Gastroesophageal sphincter (tissue), 4 donors: ENCODE measurements at regions not wholly inside any gene's neighbourhood (a gene's known extent, or its start where the extent isn't known, plus 50 kb on each side); places are given as distances from the start of the nearest gene placed in this dataset.

Experiments used
- ATAC-seq: fragments of 150-250 bp; one replicate; pipeline ENCODE4 v1.9.1; 2016; ENCODE audit warnings: mild to moderate bottlenecking, moderate library complexity
- H3K27ac ChIP-seq, 4 donors: fragments of 200-600 bp; sonication (generic) in 3 of 4; 1 replicate in 3 of 4; 2 replicates in 1 of 4; pipeline ENCODE4 v1.5.1; 2016 to 2019
- H3K27me3 ChIP-seq: fragments of 200-600 bp; sonication (generic); one replicate; pipeline ENCODE4 v1.5.1; 2019
- H3K36me3 ChIP-seq, 2 donors: fragments of 200-600 bp; sonication (generic); one replicate each; pipeline ENCODE4 v1.5.1; 2019; ENCODE audit warnings: control low read depth in 1 of 2
- H3K4me1 ChIP-seq, 3 donors: fragments of 200-600 bp; sonication (generic); 1 replicate in 2 of 3; 2 replicates in 1 of 3; pipeline ENCODE4 v1.5.1; 2016 to 2019; ENCODE audit warnings: control low read depth in 2 of 3
- H3K4me3 ChIP-seq, 2 donors: fragments of 200-600 bp; sonication (generic); one replicate each; pipeline ENCODE4 v1.5.1; 2019; ENCODE audit warnings: mild to moderate bottlenecking in 1 of 2, moderate library complexity in 1 of 2
- H3K9me3 ChIP-seq, 3 donors: fragments of 200-600 bp; sonication (generic); one replicate each; pipeline ENCODE4 v1.5.1; 2017 to 2019; ENCODE audit warnings: control low read depth in 2 of 3
- EP300 ChIP-seq: sonication (generic); formaldehyde crosslinking; IDR thresholded peaks from one replicate; pipeline ENCODE4 v1.6.1; 2017; ENCODE audit warnings: antibody characterized with exemption, mild to moderate bottlenecking
- POLR2A ChIP-seq, 2 donors: fragments of 450-650 bp; IDR thresholded peaks; one replicate each; pipeline ENCODE4 v1.6.1; 2017; ENCODE audit warnings: antibody characterized with exemption in 2 of 2, mild to moderate bottlenecking in 2 of 2, moderate library complexity in 1 of 2
- POLR2AphosphoS5 ChIP-seq: sonication (generic); formaldehyde crosslinking; IDR thresholded peaks from one replicate; pipeline ENCODE4 v1.6.1; 2017; ENCODE audit warnings: antibody characterized with exemption
- WGBS, 2 donors: methylation state at CpG; one replicate each; pipeline ENCODE4 v1.1.5; 2018; ENCODE audit warnings: low coverage in 1 of 2; 5-methylcytosine and 5-hydroxymethylcytosine counted together
- TF ChIP-seq, protein P1 (sequence below), 4 experiments: fragments of 200-600 bp in 2 of 4; fragments of 450-650 bp in 2 of 4; sonication (generic) in 1 of 4; IDR thresholded peaks; one replicate each; pipeline ENCODE4 v1.5.1; 2017 to 2019; ENCODE audit warnings: antibody characterized with exemption in 4 of 4, mild to moderate bottlenecking in 2 of 4, moderate library complexity in 2 of 4

- 40% methylated on average over 1 of the region's 7 CpGs; no CpG with 5 or more reads in 1 of the 2 donors for WGBS, 2 donors
- H3K4me1 ChIP-seq = no peaks in the 10 kb centered on the region
- H3K36me3 ChIP-seq = no peaks in the 10 kb centered on the region
Observed at GRCh38 chr6:67200626-67201403, 1434.3 kb upstream of the ADGRB3 start.

DNA sequence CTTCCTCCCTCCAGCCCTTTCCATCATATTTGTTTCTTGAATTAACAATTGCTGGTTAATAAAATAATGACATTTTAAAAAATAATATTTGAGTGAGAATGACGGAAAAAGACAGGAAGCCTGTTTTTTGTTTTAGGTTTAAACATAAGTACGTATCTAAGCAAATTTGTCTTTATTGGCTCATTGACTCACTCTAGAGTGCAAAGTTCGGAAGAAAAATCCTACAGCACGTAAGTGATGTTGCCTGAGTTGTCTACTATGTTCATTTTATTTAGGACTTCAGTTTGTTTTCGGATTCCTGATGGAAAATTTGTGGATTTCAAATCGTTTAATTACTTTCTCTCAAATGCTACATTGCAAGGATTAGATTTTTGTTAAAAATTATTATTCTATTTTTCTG is 1435.7 kb upstream of the ADGRB3 start:
- H3K4me1 ChIP-seq = no peaks in the 10 kb centered on the region
- TF ChIP-seq EP300 (no peak), POLR2AphosphoS5 (no peak), POLR2A (IDR thresholded peaks at IDR 0.05) (no peak)
- TF ChIP-seq, protein P1, sequence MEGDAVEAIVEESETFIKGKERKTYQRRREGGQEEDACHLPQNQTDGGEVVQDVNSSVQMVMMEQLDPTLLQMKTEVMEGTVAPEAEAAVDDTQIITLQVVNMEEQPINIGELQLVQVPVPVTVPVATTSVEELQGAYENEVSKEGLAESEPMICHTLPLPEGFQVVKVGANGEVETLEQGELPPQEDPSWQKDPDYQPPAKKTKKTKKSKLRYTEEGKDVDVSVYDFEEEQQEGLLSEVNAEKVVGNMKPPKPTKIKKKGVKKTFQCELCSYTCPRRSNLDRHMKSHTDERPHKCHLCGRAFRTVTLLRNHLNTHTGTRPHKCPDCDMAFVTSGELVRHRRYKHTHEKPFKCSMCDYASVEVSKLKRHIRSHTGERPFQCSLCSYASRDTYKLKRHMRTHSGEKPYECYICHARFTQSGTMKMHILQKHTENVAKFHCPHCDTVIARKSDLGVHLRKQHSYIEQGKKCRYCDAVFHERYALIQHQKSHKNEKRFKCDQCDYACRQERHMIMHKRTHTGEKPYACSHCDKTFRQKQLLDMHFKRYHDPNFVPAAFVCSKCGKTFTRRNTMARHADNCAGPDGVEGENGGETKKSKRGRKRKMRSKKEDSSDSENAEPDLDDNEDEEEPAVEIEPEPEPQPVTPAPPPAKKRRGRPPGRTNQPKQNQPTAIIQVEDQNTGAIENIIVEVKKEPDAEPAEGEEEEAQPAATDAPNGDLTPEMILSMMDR (IDR thresholded peaks at IDR 0.05) = no peak
- 72 to 75% methylated on average over 6 of the region's 6 CpGs for WGBS, 2 donors
- H3K4me3 ChIP-seq = no peak overlapping the region
- no peaks in the 10 kb centered on the region for H3K27me3 ChIP-seq
- H3K9me3 ChIP-seq = peaks cover 0 to 13% (median 0%) of the 10 kb centered on the region in 3 donors
- ATAC-seq = no peak
- no peak overlapping the region for H3K27ac ChIP-seq
- no peaks in the 10 kb centered on the region for H3K36me3 ChIP-seq

More at GRCh38 chr6:67200626-67201403, 1434.3 kb upstream of the ADGRB3 start:
- peaks cover 0 to 13% (median 0%) of the 10 kb centered on the region in 3 donors for H3K9me3 ChIP-seq
- no peak overlapping the region for H3K4me3 ChIP-seq
- no peaks in the 10 kb centered on the region for H3K27me3 ChIP-seq
- no peak overlapping the region for H3K27ac ChIP-seq
- ATAC-seq = no peak
- TF ChIP-seq, protein P1 (IDR thresholded peaks at IDR 0.05) = no peak
- TF ChIP-seq POLR2AphosphoS5 (no peak), EP300 (no peak), POLR2A (IDR thresholded peaks at IDR 0.05) (no peak)

GRCh38 chr6:67190733-67191132 is 1444.3 kb upstream of the ADGRB3 start:
- no peaks in the 10 kb centered on the region for H3K27me3 ChIP-seq
- H3K4me3 ChIP-seq = no peak overlapping the region
- TF ChIP-seq EP300 = no peak
- no peak for TF ChIP-seq POLR2AphosphoS5
- no peak for TF ChIP-seq POLR2A (IDR thresholded peaks at IDR 0.05)
- TF ChIP-seq, protein P1 (IDR thresholded peaks at IDR 0.05) = no peak
- no peaks in the 10 kb centered on the region for H3K36me3 ChIP-seq
- no peak for ATAC-seq
- no peaks in the 10 kb centered on the region for H3K4me1 ChIP-seq
- no peaks in the 10 kb centered on the region for H3K9me3 ChIP-seq
- H3K27ac ChIP-seq = no peak overlapping the region

GRCh38 chr6:67184405-67184804 is 1450.7 kb upstream of the ADGRB3 start:
- 75 to 86% methylated on average over 1 of the region's 1 CpG for WGBS, 2 donors
- Histone ChIP-seq H3K27me3 (no peaks in the 10 kb centered on the region), H3K4me1 (no peaks in the 10 kb centered on the region), H3K27ac (no peak overlapping the region), H3K4me3 (no peak overlapping the region), H3K36me3 (no peaks in the 10 kb centered on the region), H3K9me3 (no peaks in the 10 kb centered on the region)
- no peak for TF ChIP-seq EP300
- no peak for TF ChIP-seq POLR2A (IDR thresholded peaks at IDR 0.05)
- TF ChIP-seq, protein P1 (IDR thresholded peaks at IDR 0.05) = no peak
- TF ChIP-seq POLR2AphosphoS5 = no peak
- no peak for ATAC-seq

- Histone ChIP-seq H3K27ac (no peak overlapping the region), H3K27me3 (no peaks in the 10 kb centered on the region), H3K4me3 (no peak overlapping the region), H3K36me3 (no peaks in the 10 kb centered on the region), H3K9me3 (no peaks in the 10 kb centered on the region), H3K4me1 (no peaks in the 10 kb centered on the region)
- no peak for ATAC-seq
- TF ChIP-seq POLR2A (IDR thresholded peaks at IDR 0.05) (no peak), POLR2AphosphoS5 (no peak), EP300 (no peak)
- TF ChIP-seq, protein P1 (IDR thresholded peaks at IDR 0.05) = no peak
- WGBS, 2 donors = 25 to 31% methylated on average over 1 of the region's 1 CpG
Observed at GRCh38 chr6:67175101-67175500, 1460.0 kb upstream of the ADGRB3 start.
